GM18507 (cell line): ENCODE measurements at regions not wholly inside any gene's neighbourhood (a gene's known extent, or its start where the extent isn't known, plus 50 kb on each side); places are given as distances from the start of the nearest gene placed in this dataset.
"Not testable (repeated sequence)": the region's sequence is repeated elsewhere in the genome, so short reads cannot be mapped to it uniquely, and the experiment has no call there.

Source experiments
- DNase-seq: peaks from one replicate; pipeline ENCODE4 v3.0.0; 2011; ENCODE audit warnings: low read depth; ENCODE audit not compliant: insufficient read length; ENCODE audit errors: extremely low spot score
- FAIRE-seq: peaks from 2 replicates; lab custom pipeline; 2011; peaks lifted over from hg19 to GRCh38; lab: Jason Lieb, UNC

DNA sequence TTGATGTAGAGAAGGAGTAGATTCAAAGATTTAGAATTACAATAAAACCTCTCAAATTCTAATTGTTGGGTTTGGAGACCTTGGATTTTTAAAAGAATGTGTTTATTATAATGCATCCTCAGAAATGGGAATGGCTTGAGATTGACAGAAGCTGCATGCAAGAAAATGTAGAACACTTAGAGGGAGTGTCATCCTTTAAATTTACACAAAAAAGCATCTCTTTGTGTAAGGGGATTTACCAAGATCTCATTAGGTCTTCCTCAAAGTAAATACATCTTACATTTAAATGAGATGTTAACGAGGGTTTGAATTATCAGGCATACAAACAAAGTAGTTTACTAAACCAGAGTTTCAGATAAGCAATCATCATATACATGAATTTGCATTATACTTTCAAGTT lies 615.0 kb downstream of the FAM133A start:
- DNase-seq (no peak), FAIRE-seq (no peak)

DNA sequence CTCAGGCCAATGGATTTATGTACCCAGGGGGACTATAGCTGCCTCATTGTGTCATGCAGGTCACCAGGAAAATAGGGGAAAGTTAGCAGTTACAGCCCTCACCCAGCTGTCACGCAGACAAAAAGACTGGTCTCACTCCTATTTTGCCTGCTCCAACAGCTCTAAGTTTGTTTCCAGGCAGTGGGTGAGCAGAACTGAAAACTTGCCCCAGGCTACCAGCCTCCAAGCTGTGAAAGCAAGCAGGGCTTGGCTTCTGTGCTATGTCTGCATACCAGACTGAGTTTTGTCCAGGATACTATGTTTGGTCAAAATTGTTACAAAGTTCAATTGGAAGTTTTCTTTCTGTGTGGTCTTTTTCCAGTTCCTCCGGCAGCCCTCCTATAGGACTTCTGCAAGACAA lies 628.4 kb downstream of the FAM133A start:
- DNase-seq (no peak), FAIRE-seq (no peak)

DNA sequence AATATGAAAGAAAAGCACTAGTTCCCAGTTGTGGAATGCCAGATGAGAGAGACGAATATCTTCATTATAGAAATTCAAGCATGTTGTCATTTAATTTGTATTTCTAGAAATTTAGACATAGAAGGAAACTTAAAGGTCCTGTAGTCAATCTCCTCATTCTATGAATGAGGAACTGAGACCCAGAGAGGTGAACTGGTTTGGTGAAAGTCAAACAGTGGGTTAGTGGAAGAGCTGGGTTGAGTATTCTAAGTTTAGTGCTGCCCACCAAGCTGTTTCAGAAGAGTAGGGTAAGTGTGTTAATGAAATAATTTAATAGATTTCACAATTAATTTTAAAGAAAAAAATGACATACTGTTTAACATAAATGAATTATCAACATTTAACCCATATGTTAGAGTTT lies 655.2 kb downstream of the FAM133A start:
- FAIRE-seq (no peak), DNase-seq (no peak)

DNA sequence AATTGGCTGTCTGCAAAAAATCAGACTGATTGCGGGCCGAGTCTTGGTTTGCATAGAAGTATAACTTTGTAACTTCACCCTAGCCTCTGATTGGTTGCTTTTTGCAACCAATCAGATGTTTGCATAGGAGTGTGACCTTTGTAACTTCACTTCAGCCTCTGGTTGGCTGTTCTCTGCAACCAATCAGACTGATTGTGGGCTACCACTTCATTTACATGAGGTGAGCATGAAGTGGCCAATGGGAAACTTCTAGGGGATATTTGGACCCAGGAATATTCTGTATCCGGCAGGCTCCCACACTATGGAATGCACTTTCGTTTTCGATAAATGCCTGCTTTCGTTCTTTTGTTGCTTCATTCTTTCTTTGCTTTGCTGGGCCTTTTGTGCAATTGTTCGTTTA lies 667.7 kb downstream of the FAM133A start:
- FAIRE-seq, result not testable (repeated sequence)

DNA sequence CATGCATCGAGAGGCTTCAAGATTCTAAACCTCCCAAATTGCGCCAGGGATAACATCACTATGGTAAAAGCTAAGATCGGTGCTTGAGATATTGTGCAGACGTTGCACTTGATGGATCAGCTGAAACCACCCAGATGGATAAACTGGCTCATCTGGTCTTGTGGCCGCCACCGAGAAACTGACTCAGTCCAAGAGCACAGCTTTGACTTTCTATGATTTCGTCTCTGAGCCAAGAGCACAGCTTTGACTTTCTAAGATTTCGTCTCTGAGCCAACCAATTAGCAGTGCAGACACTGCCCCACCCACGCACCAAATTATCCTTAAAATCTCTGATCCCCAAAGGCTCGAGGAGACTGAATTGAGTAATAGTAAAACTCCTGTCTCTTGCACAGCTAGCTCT lies 687.2 kb downstream of the FAM133A start:
- DNase-seq (no peak), FAIRE-seq (no peak)

More for the DNA sequence above, 667.7 kb downstream of the FAM133A start:
- DNase-seq, result not testable (repeated sequence)

DNA sequence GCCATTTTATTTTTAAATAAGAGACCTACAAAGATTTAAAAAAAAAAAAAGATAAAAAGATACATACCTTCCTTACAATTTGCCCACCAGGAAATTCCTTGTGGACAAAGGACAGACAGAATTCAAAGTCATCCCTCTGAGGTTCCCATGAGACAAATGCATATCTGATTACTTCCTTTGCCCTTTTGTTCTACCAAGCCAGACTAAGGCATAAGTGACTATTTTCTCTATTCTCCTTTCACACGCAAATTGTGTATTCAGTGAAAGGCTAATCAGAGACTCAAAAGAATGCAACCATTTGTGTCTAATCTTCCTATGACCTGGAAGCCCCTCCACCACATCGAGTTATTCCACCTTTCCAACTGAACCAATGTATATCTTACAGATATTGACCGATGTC lies 691.7 kb downstream of the FAM133A start:
- no peak for FAIRE-seq
- no peak for DNase-seq

DNA sequence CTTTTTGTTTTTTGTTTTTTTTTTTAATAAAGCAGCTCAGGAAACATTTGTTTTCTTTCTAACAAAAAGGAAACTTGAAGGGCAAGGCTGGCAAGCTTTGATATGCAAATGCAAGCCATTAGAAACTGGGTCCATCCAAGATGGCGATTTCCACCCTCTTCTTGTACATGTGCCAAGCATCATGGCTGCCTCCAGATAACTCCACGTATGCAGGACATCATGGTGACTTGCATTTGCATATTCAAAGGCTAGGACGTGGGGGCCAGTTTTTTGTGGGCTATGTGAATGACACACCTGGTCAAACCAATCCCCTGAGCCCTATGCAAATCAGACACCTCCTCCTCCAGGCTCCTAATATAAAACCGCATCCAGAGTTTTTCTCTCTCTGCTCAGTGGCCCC lies 692.6 kb downstream of the FAM133A start:
- FAIRE-seq (no peak), DNase-seq (no peak)

DNA sequence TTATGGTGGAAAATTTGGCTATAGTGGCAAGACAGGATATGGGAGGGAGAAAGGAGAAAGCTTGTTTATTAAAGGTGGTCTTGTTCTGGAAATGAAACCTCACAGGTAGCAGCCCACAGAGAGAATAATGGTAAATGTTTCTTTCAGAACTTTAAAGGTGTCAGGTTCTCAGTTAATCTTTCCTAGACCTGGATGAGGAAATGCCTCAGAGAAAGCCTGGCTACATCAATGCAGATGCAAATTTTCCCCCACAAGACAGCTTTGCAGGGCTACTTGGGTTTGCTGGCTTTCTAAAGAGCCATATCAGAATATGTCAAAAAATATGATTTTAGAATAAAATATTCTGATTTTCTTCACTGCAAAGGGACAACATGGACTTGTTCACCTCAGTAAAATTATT lies 715.0 kb downstream of the FAM133A start:
- FAIRE-seq (no peak), DNase-seq (no peak)

DNA sequence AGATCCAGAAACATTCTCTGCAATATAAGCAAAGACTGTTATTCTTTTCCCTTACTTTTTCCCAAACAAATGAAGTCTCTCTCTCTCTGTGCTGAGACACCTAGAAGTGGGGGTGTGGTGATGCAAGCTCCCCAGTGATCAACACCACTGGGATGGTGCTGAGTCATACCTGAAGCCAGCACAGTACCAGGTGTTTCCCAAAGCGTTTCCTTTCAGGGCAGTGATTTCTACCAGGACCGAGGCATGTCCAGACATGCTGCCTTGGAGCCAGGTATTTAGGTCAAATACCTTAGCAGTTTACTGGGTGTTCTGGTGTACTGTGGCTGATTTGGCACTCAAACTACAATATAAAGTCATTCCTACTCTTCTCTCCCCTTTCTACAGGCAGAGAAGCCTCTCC lies 726.5 kb downstream of the FAM133A start:
- FAIRE-seq, result no peak

DNA sequence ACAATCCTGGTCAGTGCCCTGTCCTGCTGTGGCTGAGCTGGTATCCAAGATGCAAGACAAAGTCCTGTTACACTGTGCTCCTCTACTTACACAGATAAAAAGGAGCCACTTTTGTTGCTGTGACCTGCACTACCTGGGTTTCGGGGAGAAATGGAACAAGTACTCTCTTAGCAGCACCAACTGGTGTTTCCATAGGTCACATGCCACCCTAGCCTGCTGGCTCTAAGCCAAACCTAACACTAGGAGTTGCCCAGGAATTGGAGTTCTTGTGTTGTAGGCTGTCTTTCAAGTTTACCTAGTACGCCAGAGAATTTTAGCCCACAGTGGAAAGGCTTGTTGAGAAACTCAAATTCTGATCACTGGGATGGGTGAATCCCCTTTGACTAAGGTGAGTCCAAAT lies 727.4 kb downstream of the FAM133A start:
- DNase-seq, result no peak
- no peak for FAIRE-seq

More for the DNA sequence above, 726.5 kb downstream of the FAM133A start:
- DNase-seq, result no peak

DNA sequence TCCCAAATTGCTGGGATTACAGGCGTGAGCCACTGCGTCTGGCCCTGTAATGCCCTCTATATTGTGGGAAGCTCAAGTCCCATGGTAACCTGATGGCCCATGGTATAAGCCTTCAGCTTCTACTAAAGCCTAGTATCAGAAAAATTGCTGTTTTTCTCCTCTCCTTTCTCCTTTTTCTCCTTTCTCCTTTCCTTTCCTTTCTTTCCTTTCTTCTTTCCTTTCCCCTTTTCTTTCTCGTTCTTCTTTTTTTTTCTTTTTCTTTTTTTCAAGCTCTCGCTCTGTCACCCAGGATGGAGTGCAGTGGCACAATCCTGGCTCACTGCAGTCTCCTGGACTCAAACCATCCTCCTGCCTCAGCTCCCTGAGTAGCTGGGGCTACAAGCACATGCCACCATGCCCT lies 740.7 kb downstream of the FAM133A start:
- no peak for FAIRE-seq

DNA sequence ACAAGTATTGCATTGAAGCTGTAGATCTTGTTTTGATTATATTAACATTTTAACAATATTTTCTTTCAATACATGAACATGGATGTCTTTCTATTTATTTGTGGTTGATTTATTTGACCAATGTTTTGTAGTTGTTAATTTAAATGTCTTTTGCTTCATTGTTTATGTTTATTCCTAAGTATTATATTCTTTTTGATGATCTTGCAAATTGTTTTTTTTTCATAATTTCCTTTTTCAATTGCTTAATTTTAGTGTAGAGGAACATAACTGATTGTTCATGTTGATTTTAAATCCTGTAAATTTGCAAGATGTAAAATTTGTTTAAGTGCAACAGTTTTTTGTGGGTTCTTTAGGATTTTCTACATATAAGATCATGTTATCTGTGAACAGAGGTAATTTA lies 744.1 kb downstream of the FAM133A start:
- DNase-seq (no peak), FAIRE-seq (no peak)

More for the DNA sequence above, 740.7 kb downstream of the FAM133A start:
- DNase-seq, result no peak

DNA sequence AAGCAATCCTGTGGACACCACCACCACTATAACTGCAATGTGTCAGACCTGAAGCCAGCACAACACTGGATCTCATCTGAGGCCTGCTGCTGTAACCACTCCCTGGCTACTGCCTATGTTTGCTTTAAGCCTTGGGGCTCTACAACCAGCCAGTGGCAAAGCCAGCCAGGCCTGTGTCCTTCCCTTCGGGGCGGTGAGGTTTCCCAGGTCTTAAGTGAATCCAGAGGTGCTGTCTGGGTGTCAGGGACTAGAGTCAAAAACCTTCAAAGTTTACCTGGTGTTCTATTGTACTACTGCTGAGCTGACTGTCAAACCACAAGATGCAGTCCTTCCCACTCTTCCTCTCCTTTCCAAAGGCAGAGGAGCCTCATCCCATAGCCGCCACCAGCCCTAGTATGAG lies 750.5 kb downstream of the FAM133A start:
- DNase-seq, result no peak

DNA sequence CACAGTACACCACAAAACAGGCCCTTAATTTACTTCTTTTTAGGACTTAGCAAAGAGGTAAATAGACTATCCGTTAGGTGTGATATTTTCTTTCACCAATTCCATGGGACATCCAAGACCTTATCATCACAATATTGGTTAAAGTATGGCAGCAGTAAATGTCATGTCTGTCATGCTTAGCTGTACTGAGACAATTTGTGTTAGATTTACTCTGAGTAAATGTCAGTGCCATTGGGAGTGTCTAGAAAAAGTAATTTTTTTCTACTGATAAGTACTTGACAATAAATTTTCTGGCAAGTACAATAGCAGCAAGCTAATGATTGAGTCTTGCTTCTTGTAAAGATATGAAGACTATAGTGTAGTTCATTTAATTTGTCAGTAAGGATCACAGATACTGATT lies 756.1 kb downstream of the FAM133A start:
- no peak for DNase-seq
- no peak for FAIRE-seq

More for the DNA sequence above, 750.5 kb downstream of the FAM133A start:
- FAIRE-seq, result no peak

DNA sequence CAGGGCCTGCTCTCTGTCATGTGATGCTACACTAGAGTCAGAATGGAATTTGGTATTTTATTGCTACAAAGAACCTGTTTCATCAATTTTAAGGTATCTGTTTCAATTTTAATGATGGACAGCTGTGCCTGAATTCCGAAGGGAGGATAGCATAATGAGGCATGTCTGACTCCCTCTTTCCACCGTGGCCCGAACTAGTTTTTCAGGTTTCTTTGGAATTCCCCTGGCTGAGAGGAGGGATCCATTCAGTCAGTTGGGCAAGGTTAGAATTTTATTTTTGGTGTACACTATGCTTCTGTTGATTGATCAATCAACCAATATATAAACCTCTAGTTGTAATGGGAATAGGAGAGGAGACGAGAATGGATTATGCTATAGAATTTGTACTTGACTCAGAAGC lies 761.8 kb downstream of the FAM133A start:
- no peak for FAIRE-seq

DNA sequence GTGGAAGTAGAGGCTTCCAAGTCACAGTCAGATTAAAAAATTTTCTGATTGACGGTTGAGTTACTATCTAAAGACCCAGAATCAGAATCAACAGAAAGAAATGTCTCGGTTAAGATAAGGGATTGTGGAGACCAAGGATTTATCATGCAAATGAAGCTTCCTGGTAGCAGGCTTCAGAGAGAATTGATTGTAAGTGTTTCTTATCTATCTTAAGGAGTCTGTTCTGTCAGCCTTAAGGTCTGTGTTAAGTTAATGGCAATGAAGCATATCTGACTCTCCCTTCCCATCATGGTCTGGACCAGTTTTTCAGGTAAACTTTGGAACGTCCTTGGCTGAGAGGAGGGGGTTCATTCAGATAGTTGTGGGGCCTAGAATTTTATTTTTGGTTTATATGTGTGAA lies 780.2 kb downstream of the FAM133A start:
- FAIRE-seq, result no peak

More for the DNA sequence above, 761.8 kb downstream of the FAM133A start:
- DNase-seq, result no peak

DNA sequence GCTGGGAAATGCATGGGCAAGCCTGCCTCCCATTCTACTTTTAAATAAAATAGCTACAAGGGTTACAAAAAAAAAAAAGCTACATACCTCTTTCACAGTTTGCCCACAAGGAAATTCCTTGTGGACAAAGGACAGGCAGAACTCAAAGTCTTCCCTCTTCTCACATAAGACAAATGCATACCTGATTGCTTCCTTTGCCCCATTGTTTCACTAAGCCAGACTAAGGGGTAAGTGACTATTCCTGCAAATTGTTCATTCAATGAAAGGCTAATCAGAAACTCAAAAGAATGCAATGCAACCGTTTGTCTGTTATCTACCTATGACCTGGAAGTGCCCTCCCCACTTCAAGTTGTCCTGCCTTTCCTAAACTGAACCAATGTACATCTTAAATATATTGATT lies 780.6 kb downstream of the FAM133A start:
- FAIRE-seq, result no peak
- no peak for DNase-seq

More for the DNA sequence above, 780.2 kb downstream of the FAM133A start:
- DNase-seq, result no peak

DNA sequence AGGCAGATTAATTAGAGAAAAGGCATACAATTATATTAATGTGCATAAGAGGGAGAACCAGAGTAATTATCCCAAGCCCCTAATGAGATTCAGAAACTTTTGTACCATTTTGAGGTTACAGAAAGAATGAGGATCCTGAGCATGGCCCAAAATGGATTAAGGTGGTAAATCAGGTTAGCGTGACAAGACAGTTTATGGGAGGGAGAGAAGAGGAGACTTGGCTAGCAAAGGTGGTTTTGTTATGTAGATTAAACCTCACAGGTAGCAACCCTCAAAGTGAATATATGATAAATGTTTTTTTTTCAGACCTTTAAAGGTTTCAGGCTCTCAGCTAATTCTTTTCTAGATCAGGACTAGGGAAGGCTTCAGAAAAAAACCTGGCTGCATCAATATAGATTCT lies 781.8 kb downstream of the FAM133A start:
- FAIRE-seq, result no peak

DNA sequence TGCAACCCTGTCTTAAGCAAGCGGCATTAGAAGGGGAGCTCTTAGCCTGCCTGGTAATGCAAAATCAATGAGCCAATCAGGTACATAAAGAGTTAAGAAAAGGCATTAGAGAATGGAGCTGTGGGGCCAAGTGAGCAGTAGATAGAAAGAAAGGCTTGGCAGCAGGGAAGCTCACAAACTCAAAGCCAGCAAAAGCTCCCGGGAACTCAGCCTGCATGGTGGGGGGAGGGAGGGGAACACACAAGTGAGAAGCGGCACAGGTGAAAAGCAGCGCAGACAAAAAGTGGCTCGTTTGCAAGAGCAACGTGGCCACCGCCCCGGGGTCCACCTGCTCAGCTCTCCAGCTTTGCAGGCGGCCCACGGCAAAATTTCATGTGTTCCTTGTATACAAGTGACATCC lies 818.5 kb downstream of the FAM133A start:
- DNase-seq (no peak), FAIRE-seq (no peak)

More for the DNA sequence above, 781.8 kb downstream of the FAM133A start:
- no peak for DNase-seq

DNA sequence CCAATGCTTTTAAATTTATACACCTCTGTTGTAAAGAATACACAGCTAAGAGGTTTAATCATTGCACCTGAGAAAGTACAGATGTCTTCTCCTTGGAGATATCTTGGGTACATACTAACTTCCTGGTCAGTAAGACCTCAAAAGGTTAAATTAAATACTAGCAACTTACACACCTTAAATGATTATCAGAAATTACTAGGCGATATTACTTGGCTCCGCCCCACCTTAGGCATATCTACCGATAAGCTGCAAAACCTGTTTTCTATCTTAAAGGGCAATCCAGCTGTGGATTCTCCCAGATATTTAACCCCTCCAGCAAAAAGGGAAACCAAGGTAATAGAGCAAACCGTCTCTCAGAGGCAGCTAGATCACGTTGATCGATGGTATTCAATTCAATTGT lies 819.4 kb downstream of the FAM133A start:
- DNase-seq (no peak), FAIRE-seq (no peak)

DNA sequence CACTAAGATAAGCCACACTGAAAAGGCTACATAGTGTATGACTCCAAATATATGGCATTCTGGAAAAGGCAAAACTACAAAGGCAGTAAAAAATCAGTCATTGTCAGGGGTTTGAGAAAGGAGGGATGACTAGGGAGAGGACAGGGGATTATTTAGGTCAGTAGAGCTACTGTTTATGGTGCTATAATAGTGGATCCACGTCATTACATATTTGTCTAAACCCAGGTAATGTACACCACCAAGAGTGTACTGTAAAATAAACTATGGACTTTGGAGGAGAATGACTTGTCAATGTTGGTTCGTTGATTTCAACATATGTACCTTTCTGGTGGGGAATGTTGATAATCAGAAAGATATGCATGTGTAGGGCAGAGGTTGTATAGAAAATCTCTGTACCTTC lies 837.6 kb downstream of the FAM133A start:
- DNase-seq (no peak), FAIRE-seq (no peak)

DNA sequence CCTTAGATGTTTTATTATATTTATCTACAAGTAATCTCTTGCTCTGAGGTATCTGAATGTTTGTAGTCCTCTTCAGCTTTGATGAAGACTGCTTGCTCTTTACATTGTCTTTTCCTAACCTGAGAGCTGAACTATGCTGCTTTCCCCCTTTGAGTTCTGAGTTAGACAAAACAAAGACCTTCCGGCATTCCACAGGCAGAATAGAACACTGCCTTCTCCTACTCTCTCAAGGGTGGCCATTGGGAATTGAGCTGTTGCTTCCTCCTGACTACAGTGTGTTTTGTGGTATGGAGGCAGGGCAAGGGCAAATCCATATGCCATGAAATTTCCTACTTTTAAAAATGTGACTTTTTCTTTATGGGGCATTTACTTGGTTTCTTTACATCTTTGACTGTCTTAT lies 841.0 kb downstream of the FAM133A start:
- FAIRE-seq (no peak), DNase-seq (no peak)
